Hepatocyte (in vitro differentiated cells): ENCODE measurements at regions not wholly inside any gene's neighbourhood (a gene's known extent, or its start where the extent isn't known, plus 50 kb on each side); places are given as distances from the start of the nearest gene placed in this dataset.

ENCODE experiments used
- EZH2 ChIP-seq: fragments of 200-600 bp; sonication (generic); IDR thresholded peaks from 2 replicates; pipeline ENCODE4 v1.6.1; 2016; ENCODE audit warnings: antibody characterized with exemption, mild to moderate bottlenecking, borderline replicate concordance
- TF ChIP-seq, protein P1 (sequence below): fragments of 200-600 bp; sonication (generic); IDR thresholded peaks from 2 replicates; pipeline ENCODE4 v1.5.1; 2016; ENCODE audit warnings: antibody characterized with exemption, mild to moderate bottlenecking; ENCODE audit not compliant: poor library complexity

DNA sequence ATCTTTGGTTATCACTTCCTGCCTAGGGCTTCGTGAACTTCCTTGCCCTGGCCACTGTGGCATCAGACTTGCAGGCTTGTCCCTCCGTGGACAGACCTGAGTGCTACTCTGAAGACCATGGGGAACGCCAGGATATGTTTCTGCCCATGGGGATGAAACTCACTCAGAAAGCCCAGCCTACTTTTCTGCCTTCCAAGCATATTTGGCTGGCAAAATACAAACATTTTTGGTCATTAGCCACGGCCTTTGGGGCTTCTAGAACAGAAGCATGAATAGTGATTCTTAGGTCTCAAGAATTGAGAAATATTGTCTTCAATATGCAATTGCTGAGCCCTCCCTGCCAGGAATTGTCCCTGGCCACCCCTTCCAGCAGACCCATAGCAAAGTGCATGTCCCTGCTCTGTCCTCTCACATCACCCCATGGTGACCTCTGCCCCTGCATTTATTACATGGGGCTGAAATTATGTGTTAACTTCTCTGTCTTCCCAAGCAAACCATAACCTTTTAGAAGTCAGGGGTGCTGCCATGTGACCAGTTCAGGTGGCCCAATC, 152.4 kb downstream of the OSR1 start:
- TF ChIP-seq, protein P1, sequence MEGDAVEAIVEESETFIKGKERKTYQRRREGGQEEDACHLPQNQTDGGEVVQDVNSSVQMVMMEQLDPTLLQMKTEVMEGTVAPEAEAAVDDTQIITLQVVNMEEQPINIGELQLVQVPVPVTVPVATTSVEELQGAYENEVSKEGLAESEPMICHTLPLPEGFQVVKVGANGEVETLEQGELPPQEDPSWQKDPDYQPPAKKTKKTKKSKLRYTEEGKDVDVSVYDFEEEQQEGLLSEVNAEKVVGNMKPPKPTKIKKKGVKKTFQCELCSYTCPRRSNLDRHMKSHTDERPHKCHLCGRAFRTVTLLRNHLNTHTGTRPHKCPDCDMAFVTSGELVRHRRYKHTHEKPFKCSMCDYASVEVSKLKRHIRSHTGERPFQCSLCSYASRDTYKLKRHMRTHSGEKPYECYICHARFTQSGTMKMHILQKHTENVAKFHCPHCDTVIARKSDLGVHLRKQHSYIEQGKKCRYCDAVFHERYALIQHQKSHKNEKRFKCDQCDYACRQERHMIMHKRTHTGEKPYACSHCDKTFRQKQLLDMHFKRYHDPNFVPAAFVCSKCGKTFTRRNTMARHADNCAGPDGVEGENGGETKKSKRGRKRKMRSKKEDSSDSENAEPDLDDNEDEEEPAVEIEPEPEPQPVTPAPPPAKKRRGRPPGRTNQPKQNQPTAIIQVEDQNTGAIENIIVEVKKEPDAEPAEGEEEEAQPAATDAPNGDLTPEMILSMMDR = no peak
- TF ChIP-seq EZH2 = no peak
